ENCODE measurements at regions not wholly inside any gene's neighbourhood (a gene's known extent, or its start where the extent isn't known, plus 50 kb on each side); places are given as distances from the start of the nearest gene placed in this dataset.

- no peaks in the 10 kb centered on the region for H3K36me3 ChIP-seq (ENCODE audit: control insufficient read depth, insufficient read depth, low read length)
- H3K27me3 ChIP-seq (ENCODE audit: control insufficient read depth, insufficient read depth, low read length), result peaks cover 2% of the 10 kb centered on the region
- no peak overlapping the region for H3K27ac ChIP-seq (ENCODE audit: low read length)
- H3K4me1 ChIP-seq (ENCODE audit: control insufficient read depth, insufficient read depth, low read length), result peaks cover 2% of the 10 kb centered on the region
- H3K9me3 ChIP-seq (replicated peaks; ENCODE audit: control insufficient read depth, low read depth, low read length), result no peaks in the 10 kb centered on the region
- DNase-seq, result peak; percentile 36
- H3K4me3 ChIP-seq (ENCODE audit: low read length), result no peak overlapping the region
- WGBS (ENCODE audit: insufficient coverage), result no CpG with 5 or more reads among the region's 2 CpGs
Observed at GRCh38 chr3:182735672-182736071, 57.6 kb upstream of the ATP11B start.

DNA sequence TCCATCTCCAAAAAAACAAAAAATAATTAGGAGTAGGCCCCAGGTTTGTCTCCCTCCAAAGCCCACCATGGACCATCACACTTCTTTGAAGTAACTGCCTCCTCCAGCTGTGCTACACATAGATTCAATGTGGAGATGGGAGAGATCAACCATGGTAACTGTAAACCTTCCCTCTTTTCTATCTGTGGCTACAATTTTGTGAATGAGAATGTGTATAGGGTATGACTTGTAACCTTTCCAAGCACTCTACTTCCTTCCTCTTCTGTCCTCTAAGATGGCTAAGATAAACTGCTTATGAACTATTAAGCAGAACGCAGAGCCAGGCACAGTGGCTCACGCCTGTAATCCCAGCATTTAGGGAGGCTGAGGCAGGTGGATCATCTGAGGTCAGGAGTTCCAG is 55.5 kb upstream of the ATP11B start:
- Histone ChIP-seq H3K36me3 (ENCODE audit: control insufficient read depth, insufficient read depth, low read length) (no peaks in the 10 kb centered on the region), H3K4me3 (ENCODE audit: low read length) (no peak overlapping the region), H3K4me1 (ENCODE audit: control insufficient read depth, insufficient read depth, low read length) (peaks cover 2% of the 10 kb centered on the region), H3K27ac (ENCODE audit: low read length) (no peak overlapping the region), H3K9me3 (replicated peaks; ENCODE audit: control insufficient read depth, low read depth, low read length) (no peaks in the 10 kb centered on the region), H3K27me3 (ENCODE audit: control insufficient read depth, insufficient read depth, low read length) (peaks cover 2% of the 10 kb centered on the region)
- WGBS (ENCODE audit: insufficient coverage), result 60% methylated on average over 1 of the region's 2 CpGs
- no peak for DNase-seq

- H3K27ac ChIP-seq (ENCODE audit: low read length), result no peak overlapping the region
- no peaks in the 10 kb centered on the region for H3K9me3 ChIP-seq (replicated peaks; ENCODE audit: control insufficient read depth, low read depth, low read length)
- no peaks in the 10 kb centered on the region for H3K36me3 ChIP-seq (ENCODE audit: control insufficient read depth, insufficient read depth, low read length)
- H3K4me1 ChIP-seq (ENCODE audit: control insufficient read depth, insufficient read depth, low read length), result peaks cover 2% of the 10 kb centered on the region
- H3K27me3 ChIP-seq (ENCODE audit: control insufficient read depth, insufficient read depth, low read length), result peaks cover 2% of the 10 kb centered on the region
- WGBS (ENCODE audit: insufficient coverage), result 67% methylated on average over 1 of the region's 6 CpGs
- no peak for DNase-seq
- H3K4me3 ChIP-seq (ENCODE audit: low read length), result no peak overlapping the region
Observed at GRCh38 chr3:182738583-182739411, 54.5 kb upstream of the ATP11B start.

GRCh38 chr3:182739619-182740018 is 53.7 kb upstream of the ATP11B start:
- H3K9me3 ChIP-seq (replicated peaks; ENCODE audit: control insufficient read depth, low read depth, low read length), result no peaks in the 10 kb centered on the region
- no peak overlapping the region for H3K4me3 ChIP-seq (ENCODE audit: low read length)
- peaks cover 2% of the 10 kb centered on the region for H3K27me3 ChIP-seq (ENCODE audit: control insufficient read depth, insufficient read depth, low read length)
- no peak overlapping the region for H3K27ac ChIP-seq (ENCODE audit: low read length)
- peak; percentile 33 for DNase-seq
- peaks cover 2% of the 10 kb centered on the region for H3K4me1 ChIP-seq (ENCODE audit: control insufficient read depth, insufficient read depth, low read length)
- WGBS (ENCODE audit: insufficient coverage), result 31% methylated on average over 3 of the region's 3 CpGs
- H3K36me3 ChIP-seq (ENCODE audit: control insufficient read depth, insufficient read depth, low read length), result no peaks in the 10 kb centered on the region

DNA sequence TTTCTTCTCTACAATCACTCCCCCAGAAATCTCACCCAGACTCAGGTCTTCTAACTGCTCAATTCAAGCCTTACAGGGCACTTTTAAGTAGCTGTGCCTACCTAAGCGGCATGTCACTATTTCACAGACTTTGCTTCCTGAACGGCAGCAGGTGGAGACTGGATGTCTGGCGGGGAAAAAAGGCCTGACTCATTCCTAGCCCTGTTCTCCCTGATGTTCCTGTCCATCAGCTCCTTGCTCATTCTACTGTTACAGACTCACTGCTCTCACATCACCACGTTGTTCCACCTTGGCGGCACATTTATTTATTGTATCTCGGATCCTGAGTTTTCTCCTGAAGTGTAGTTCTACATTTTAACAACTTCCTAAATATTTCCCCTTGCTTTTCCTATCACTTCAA is 52.6 kb upstream of the ATP11B start:
- Histone ChIP-seq H3K4me1 (ENCODE audit: control insufficient read depth, insufficient read depth, low read length) (peaks cover 2% of the 10 kb centered on the region), H3K27me3 (ENCODE audit: control insufficient read depth, insufficient read depth, low read length) (peaks cover 2% of the 10 kb centered on the region), H3K27ac (ENCODE audit: low read length) (no peak overlapping the region), H3K9me3 (replicated peaks; ENCODE audit: control insufficient read depth, low read depth, low read length) (no peaks in the 10 kb centered on the region), H3K36me3 (ENCODE audit: control insufficient read depth, insufficient read depth, low read length) (no peaks in the 10 kb centered on the region), H3K4me3 (ENCODE audit: low read length) (no peak overlapping the region)
- 53% methylated on average over 5 of the region's 6 CpGs for WGBS (ENCODE audit: insufficient coverage)
- DNase-seq, result peak; percentile 49

- 100% methylated on average over 3 of the region's 3 CpGs for WGBS (ENCODE audit: insufficient coverage)
- Histone ChIP-seq H3K4me1 (ENCODE audit: control insufficient read depth, insufficient read depth, low read length) (peaks cover 2% of the 10 kb centered on the region), H3K27ac (ENCODE audit: low read length) (no peak overlapping the region), H3K9me3 (replicated peaks; ENCODE audit: control insufficient read depth, low read depth, low read length) (no peaks in the 10 kb centered on the region), H3K27me3 (ENCODE audit: control insufficient read depth, insufficient read depth, low read length) (peaks cover 2% of the 10 kb centered on the region), H3K36me3 (ENCODE audit: control insufficient read depth, insufficient read depth, low read length) (no peaks in the 10 kb centered on the region), H3K4me3 (ENCODE audit: low read length) (no peak overlapping the region)
- no peak for DNase-seq
Observed at GRCh38 chr3:182741214-182741613, 52.1 kb upstream of the ATP11B start.
